ENCODE measurements at regions not wholly inside any gene's neighbourhood (a gene's known extent, or its start where the extent isn't known, plus 50 kb on each side); places are given as distances from the start of the nearest gene placed in this dataset.

GRCh38 chr15:69920221-69920620 lies 177.5 kb downstream of the TLE3 start:
- TF ChIP-seq CTCF (conservative IDR thresholded peaks at IDR 0.05) (no peak), EZH2 (IDR thresholded peaks at IDR 0.05; ENCODE audit: low read depth) (no peak)

All from PC-9 (cell line).